Muscle of back (tissue), 3 donors: ENCODE measurements at regions not wholly inside any gene's neighbourhood (a gene's known extent, or its start where the extent isn't known, plus 50 kb on each side); places are given as distances from the start of the nearest gene placed in this dataset.
"Not testable (repeated sequence)": the region's sequence is repeated elsewhere in the genome, so short reads cannot be mapped to it uniquely, and the experiment has no call there.

ENCODE experiments used
- DNase-seq, 3 donors: peaks; one replicate each; pipeline versions ENCODE4 v3.0.0 to v3.0.0-alpha.2; 2013

DNA sequence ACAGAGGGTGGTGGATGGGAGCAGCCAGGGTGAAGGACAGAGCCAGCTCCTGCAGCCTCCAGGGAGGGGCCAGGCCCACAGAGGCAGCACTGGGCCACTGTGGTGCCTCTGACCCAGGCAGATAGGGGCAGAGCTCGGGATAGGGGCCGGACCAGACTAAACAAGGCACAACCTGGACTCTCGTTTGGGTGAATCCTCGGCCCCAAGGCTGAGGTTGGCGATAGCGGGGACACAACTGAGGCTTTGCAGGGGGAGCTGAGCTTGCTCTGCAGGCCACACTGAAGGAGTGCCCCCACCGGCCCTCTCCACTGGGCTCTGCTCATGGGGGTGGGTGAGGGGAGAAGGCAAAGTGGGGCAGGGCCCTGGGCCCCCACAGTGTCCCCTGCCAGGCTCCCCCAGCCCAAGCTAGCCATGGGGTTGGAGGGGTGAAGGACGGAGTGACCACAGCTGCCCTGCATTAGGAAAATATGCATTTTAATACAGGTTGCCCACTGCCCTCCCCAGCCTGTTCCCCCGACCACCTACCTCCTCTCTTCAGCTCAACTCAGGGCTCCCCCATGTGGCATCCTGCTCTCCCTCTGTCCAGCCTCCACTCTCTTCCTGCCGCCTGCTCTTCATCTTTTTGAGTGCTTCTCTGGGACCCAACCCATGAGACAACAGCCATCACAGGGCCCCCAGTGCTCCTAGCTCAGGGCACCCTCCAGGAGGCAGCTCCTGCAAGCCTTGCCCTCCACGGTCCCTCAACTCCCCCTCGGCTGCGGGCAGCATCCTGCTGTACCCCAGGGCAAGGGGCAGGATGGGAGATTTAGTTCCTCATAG is 152.8 kb downstream of the INHBB start:
- DNase-seq = no peak

DNA sequence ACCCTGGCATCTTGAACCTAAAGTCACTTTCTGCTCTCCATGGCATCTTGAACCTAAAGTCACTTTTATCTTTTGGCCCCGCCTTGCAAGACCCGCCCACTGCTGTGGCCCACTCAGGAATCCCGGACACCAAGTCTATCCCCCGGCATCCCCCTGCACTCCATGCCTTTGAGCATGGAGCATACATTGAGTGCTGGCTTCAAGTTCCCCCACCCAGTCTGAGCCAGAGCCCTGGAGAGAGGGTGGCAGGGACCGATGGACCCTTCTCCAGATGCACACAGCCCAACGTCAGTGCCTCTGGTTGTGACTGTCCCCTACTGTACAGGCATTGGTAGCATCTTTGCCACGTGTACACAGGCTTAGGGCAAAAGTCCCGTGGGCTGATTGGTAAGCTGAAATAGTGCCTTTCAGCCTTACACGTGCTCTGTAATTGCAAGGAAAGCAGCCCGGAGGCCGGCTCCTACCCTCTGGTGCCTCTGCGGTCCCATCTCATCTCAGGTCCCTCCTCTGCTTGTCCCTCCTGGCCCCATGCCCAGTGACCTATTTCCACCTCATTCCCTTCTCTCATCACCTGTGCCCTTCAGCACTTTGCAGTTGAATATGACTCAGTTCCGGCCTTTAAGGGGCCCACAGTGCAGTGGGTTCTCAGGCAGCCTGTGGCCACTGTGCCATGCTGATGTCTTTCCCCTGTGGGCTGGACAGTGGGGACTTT is 154.0 kb downstream of the INHBB start:
- no peak for DNase-seq

DNA sequence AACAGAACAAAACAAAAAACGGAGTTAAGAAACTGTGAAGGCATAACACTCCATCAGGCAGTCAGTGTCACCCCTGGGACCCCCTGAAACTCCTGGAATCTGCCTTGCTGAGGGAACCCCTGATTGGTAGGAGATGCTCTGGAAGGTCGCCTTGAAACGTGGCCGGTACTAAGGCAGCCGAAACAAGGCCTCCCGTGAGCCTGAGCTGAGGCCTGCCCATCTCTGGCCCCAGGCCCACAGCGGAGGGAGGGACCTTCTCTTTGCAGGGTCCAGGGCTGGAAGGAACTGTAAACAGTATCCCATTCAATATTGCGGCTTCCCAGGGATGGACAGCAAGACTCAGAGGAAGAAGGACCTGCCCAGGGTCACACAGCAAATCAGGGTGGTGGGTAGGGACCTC is 155.7 kb downstream of the INHBB start:
- DNase-seq = no peak

DNA sequence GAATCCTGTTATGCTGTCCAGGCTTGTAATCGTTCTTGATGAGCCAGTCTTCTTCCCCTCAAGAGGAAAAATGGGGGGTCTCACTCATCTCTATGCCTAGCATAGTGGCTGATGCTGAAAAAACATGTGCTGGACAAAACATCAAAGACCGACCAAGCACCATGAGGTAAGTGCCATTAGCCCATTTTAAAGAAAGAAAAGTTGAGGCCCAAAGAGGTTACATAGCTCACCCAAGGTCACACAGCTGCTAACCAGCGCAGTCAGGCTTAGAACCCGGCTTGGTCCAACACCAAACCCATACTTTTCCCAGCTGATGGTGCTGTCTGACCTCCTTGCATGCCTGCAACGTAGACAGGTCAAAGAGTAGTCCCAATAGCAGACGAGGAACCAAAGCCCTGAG is 156.4 kb downstream of the INHBB start:
- no peak for DNase-seq

DNA sequence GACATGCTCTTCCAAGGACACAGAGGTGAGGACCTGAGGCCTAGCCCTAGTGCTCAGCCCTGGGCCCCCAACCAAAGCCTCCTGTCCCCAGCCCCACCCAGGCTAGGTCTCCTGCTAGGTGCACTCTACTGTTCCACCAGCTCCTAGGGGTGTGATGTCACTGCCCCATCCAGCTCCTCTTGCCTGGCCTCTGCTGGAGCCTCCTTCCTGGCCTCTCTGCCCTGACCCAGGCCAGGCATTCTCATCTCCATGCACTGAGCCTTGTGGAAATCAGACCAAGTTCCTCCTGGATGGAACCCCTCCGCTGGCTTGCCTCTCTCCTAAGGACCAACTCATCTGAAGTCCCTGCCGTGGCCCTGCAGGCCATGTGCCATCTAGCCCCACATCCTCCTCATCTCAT is 156.8 kb downstream of the INHBB start:
- DNase-seq = no peak

DNA sequence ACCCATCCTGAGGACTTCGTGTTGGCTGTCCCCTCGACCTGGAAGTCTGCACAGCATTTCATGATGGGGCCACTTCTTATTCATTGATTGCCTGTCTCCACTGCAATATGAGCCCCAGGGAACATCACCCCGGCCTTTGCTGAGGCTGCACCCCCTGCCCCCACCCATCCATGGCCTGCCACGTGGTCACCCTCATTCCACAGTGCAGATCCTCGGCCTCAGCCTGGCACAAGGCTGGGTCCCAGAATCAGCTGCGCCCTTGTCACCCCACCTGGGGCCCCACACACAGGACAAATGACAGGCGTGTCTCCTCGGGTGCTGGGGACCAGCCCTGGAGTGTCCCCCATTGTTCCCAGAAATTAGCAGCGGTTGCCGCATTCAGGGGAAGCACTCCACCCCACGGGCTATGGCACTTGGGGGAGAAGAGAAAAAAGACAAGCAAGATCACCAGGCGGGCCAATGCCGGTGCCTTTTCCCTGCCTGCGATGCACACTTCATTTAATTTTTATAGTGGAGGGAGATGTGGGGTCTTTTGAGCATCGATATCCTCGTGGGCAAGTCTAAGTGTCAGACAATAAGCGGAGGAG is 157.4 kb downstream of the INHBB start:
- no peak for DNase-seq

DNA sequence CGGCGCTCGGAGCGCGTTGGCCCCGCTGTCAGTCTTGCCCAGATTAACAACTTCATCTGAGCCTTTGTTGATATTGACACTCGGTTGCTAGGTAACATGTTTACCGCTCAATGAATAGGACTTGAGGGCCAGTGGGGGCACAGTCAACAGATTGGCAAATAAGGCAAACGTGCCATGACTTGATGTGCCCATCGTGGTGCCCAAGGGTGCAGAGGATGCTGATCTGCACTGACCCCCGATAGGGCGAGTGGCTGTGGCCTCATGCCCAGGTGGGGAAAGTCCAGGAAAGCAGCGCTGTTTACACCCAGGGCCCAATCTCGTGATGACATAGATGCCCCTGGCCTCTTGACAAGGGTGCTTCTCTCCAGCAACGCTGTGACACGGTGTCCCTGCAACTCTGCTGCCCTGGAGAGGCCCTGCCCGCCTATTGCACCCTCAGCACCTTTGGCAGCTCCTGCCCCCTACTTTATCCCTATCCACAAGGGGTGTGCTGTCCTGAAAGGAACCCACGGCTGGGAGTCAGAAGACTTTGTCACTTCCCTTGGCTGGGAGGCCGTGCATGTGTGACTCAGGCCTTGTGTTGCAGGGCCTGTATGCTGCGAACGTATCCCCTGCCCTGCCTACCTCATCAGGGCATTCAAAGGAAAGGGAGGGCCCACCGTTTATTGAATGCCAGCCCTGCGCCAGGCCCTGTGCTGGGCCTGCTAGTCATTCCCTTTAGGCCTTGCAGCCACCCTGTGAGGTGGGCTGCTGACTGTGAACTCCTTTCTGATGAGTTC is 158.0 kb downstream of the INHBB start:
- no peak for DNase-seq

DNA sequence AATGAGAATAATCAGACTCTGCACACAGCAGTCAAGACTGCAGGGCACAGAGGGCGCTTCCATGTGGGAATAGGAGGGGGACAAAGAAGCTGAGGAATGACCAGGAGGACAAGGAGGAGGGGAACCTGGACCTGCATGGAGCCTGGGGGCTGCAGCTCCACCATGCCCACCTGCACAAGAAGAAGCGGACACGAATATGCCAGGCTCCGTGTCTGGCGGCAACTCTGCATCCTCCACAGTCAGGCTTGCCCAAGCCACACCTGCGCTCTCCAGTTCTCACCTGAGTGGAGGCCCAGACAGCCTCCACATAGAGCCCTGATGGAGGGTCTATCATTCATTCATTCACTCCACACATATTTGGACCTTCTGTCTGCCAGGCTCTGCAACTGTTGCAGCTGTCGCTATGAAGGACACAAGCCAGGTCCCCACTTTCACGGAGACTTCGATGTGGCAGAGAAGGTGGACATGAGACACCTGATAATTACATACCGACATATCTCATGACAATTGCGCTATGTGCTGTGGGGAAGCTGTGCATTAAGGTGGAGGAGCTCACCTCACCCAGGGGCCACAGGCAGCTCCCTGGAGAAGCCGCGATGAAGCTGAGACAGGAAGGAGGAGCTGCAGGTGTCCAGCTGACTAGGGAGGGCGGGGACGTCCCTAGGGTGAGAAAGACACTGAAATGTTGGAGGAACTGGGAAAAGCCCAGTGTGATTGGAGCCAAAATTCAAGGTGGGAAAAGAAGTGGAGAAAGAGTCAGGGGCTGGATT is 159.2 kb downstream of the INHBB start:
- no peak for DNase-seq

DNA sequence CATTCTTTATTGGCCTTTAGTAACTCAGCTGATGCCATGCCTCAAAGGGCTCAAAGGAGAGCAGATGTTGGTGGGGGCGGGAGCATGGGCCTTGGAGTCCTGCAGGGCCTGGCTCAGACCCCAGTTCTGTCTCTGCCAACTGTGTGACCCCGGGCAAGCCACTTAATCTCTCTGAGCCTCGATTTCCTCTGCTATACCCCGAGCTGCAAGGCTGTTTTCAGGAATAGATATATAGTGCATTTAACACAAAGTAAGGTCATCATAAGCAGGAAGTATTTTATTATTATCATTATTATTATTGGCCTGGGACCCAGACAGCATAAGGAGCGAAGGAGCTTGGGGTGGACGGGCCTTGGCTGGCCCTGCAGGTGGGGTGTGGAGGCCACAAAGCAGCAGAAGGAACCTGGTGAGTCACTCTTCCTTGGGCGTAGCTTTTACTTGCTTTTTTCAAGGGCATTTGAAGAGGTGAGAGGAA is 162.7 kb downstream of the INHBB start:
- no peak for DNase-seq

DNA sequence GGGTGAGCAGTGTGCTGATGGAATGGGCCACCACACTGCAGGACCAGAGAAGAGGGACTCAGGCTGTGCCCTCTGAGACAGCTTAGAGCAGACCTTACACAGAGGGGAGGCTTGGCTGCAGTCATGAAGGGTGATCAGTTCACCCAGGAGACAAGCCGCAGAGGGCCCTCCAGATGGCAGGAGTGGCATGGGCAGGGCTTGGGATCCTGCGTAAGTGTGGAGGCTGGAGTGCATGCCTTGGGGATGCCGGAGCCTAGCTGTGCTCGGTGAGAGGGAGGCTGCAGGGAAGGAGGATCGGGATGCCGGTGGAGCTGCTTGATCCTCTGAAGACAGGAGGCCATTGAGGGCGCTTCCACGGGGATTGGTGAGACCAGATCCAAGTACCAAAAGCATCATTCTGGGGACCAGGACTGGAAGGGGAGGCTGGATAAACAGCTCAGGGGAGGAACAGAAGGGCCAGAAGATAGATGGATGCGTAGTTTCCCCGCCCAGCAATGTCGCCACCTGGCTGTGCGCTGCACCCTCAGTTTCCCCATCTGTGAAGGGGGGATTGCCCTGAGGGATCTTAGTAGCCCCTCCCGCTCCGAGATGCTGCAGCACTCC is 163.4 kb downstream of the INHBB start:
- no peak for DNase-seq

DNA sequence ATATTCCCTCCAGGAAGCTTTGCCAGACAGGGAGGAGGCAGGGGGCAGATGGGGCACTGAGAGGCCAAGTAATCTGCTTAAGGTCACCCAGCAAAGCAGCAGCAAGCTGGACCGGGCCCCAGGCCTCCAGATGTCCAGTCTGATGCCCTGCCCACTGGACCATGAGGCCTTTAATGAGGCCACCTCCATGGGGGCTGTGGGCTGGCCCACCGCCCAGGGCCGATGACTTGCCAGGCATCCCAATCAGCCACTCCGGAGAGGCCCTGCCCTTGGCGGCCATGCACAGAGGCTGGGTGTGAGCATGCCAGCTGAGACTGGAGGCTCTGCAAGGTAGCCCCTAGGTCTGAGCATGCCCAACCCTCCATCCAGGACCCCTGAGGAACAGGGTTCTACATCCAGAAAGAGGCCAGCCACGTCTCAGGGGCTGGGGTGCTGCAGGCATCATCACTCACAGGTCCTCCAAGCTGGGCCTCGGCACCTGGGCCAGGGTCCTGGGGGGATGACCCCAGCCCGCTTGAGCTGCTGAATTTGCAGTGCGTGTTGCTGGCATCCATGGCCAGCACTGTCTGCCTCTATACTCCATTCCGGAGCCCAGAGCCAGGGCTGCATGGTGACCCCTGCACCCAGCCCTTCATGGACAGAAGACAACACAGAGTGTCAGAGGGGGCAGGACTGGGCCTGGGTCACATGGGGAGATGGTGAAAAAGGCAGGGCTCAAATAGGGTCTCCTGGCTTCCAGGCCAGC is 164.2 kb downstream of the INHBB start:
- DNase-seq = no peak

DNA sequence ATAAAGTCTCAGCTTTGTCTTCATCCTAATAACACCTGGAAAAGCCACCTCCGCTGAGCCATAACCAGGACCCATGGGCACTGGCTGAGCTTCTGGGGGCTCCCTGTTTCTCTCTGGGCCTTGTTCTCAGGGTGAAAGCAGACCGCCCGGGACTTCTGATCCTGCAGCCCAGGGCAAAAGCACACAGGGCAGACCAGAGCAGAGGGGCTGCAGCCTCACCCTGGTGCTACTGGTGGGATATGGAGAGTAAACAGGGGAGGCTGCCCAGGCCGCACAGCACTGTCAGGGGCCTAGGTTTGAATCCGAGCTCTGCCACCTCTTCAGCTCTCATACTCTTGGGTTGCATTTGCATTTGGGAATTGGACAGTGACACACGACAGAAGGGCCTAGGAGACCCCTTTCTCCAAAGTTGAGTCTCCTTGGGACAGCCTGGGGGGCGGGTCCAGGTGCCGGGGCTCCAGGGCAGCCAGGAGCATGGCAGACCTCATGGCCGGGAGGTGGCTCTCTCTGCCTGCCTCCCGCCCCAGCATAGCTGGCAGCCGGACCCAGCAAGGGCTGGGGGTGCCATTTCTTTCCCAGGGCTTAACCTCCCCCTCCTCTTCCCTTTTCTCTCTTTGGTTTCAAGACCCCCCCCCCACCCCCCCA is 164.9 kb downstream of the INHBB start:
- no peak for DNase-seq

DNA sequence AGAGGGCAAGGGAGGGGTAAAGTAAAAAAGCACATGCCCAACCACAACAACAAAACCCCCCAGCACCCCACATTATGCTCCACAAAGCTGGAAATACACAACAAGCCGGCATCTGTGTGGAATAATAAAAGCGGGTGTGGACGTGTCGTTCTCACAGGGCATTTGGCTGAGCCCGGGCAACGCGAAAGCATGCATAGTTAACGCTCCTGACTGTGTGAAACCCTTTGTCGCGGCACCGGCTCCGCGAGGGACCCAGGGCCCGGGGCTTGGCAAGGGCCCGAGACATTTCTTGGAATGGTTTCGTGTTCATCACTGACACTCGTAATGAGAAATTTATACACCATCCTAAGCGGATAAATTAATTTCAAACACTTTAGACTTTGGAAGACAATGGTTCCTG is 165.6 kb downstream of the INHBB start:
- DNase-seq = no peak

DNA sequence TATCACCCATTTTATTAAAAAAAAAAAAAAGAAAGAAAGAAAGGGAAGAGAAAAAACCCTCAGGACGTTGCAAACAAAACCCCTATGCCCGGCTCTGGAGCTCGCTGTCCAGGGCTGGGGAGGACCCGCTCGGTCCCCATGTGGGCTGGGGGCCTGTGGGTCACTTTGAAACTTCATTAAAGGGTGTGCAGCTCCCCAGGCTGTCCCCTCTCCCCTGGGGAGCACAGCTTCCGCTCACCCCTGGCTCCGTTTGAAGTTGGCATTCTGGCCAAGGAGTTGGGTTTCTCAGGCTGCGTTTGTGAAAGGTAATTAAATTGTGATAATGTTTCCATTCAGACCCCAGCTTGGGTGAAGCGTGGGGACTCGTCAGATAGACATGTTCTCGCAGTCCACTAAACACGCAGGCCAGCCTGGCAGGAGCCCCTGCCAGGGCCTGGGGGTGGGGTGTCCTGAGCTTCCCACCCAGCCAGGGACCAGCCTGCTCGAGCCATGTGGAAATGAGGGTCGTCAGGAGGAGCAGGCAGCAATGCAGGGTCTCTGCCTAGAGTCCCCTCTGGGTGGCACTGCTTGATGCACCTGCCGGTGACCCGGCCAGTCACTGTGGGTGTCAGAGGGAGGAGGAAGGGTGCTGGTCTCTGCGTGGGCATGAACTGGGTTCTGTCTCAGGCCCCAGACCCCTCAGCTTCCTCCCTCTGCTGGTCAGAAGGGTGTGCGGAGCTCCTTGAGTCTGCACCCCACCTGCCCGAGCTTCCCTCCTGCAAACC is 166.2 kb downstream of the INHBB start:
- no peak for DNase-seq

DNA sequence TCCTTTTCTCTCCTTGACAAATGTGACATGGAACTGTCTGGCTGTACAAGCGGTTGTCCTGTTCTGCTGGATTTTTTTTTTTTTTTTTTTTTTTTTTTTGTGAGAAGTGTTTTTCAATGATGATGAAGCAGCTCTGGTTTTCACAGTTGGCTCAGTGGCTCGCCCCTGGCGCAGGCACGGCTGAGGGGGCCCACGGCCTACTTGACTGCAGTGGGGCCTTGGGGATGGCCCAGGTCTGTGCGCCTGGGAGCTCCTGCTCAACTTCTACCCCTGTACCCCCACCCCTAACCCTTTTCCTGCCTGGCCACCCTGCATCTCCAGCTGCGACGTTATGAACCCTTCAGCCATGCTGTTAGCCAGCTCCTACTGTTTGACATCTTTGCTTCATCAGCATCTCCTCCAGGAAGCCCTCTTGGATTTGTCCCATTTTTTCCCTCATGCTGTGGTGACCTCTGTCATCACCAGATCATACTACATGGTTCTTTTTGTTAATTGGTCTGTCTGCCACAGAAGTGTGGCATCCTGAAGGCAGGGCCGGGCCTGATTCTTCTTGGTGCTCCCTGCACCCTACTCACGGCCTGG is 167.9 kb downstream of the INHBB start:
- DNase-seq = no peak

DNA sequence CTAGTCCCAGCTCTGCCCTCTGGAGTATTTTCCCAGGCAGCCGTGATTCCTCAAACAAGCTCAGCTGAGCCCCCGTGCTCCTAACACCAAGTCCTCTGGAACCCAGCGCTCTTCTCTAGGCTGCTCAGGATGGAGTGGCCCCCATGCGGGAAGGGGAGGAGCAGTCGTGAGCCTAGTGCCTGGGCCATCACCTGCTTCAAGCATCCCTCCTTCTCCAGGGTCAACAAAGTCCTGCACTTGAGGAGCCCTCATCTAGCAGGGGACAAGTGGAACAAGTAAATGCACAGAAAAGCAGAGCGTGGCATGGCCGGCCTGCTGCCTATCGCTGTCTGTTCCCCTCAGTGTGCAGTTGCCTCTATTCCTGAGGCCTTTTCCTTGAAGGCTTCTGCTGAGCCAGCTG is 168.6 kb downstream of the INHBB start:
- no peak for DNase-seq

DNA sequence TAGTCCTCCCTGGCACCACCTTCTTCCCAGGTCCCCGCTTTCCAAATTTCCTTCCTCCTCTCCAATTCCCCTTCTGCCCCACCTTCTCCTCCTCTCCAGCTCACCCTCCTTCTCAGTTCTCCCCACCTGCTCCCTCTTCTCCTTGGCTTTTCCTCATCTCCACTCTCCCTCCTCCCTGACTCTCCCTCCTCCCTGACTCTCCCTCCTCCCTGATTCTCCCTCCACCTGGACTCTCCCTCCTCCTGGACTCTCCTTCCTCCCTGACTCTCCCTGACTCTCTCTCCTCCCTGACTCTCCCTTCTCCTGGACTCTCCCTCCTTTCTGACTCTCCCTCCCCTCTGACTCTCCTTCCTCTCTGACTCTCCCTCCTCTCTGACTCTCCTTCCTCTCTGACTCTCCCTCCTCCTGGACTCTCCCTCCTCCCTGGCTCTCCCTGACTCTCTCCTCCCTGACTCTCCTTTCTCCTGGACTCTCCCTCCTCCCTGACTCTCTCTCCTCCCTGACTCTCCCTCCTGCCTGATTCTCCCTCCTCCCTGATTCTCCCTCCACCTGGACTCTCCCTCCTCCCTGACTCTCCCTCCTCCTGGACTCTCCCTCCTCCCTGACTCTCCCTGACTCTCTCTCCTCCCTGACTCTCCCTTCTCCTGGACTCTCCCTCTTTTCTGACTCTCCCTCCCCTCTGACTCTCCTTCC is 169.3 kb downstream of the INHBB start:
- DNase-seq = not testable (repeated sequence)
